ENCODE measurements at regions not wholly inside any gene's neighbourhood (a gene's known extent, or its start where the extent isn't known, plus 50 kb on each side); places are given as distances from the start of the nearest gene placed in this dataset.

- Histone ChIP-seq H3K36me3 (no peaks in the 10 kb centered on the region), H3K9me3 (no peaks in the 10 kb centered on the region), H3K27ac (no peak overlapping the region), H3K4me1 (no peaks in the 10 kb centered on the region), H3K4me3 (no peak overlapping the region), H3K27me3 (no peaks in the 10 kb centered on the region)
- TF ChIP-seq, protein P1, sequence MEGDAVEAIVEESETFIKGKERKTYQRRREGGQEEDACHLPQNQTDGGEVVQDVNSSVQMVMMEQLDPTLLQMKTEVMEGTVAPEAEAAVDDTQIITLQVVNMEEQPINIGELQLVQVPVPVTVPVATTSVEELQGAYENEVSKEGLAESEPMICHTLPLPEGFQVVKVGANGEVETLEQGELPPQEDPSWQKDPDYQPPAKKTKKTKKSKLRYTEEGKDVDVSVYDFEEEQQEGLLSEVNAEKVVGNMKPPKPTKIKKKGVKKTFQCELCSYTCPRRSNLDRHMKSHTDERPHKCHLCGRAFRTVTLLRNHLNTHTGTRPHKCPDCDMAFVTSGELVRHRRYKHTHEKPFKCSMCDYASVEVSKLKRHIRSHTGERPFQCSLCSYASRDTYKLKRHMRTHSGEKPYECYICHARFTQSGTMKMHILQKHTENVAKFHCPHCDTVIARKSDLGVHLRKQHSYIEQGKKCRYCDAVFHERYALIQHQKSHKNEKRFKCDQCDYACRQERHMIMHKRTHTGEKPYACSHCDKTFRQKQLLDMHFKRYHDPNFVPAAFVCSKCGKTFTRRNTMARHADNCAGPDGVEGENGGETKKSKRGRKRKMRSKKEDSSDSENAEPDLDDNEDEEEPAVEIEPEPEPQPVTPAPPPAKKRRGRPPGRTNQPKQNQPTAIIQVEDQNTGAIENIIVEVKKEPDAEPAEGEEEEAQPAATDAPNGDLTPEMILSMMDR (IDR thresholded peaks at IDR 0.05): peak; percentile 57 to 77
- DNase-seq (ENCODE audit: low spot score): peak; percentile 65
Observed at GRCh38 chr19:29263305-29264135, 50.6 kb upstream of the UQCRFS1 start.

- H3K4me3 ChIP-seq: no peak overlapping the region
- H3K4me1 ChIP-seq: peaks cover 0 to under 1% of the 10 kb centered on the region in 2 donors
- TF ChIP-seq, protein P1 (IDR thresholded peaks at IDR 0.05): no peak
- H3K9me3 ChIP-seq: no peaks in the 10 kb centered on the region
- H3K27me3 ChIP-seq: no peaks in the 10 kb centered on the region
- no peak overlapping the region for H3K27ac ChIP-seq
- no peaks in the 10 kb centered on the region for H3K36me3 ChIP-seq
- DNase-seq (ENCODE audit: low spot score): no peak
Observed at GRCh38 chr19:29264897-29265296, 51.9 kb upstream of the UQCRFS1 start.

DNA sequence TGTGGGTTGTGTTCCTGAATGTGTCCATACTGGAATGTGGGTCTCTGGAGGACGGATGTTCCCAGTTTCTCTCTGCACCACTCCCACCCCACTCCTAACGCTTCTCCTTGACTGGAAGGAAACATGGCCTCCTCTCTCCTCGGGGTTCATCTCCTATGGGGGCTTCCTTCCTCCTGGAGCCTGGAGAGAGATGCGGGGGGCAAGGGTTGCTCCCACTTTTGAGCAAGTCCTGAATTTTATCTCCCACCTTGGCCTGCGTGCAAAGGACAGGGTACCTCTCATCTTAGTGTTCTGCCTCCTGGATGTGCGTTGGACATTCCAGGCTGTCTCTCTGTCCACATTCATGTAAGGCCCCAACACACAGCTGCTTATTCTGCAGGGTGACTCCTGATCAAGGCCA is 52.5 kb upstream of the UQCRFS1 start:
- no peak for DNase-seq (ENCODE audit: low spot score)
- no peaks in the 10 kb centered on the region for H3K27me3 ChIP-seq
- TF ChIP-seq, protein P1 (IDR thresholded peaks at IDR 0.05): no peak

GRCh38 chr19:29266001-29266400 is 53.0 kb upstream of the UQCRFS1 start:
- Histone ChIP-seq H3K27ac (no peak overlapping the region), H3K4me3 (no peak overlapping the region), H3K27me3 (no peaks in the 10 kb centered on the region), H3K9me3 (no peaks in the 10 kb centered on the region), H3K36me3 (no peaks in the 10 kb centered on the region), H3K4me1 (peaks cover 0 to 8% of the 10 kb centered on the region in 2 donors)
- DNase-seq (ENCODE audit: low spot score): no peak
- TF ChIP-seq, protein P1 (IDR thresholded peaks at IDR 0.05): no peak

More for the DNA sequence above, 52.5 kb upstream of the UQCRFS1 start:
- H3K9me3 ChIP-seq: no peaks in the 10 kb centered on the region
- H3K4me1 ChIP-seq: peaks cover 0 to 6% of the 10 kb centered on the region in 2 donors
- no peak overlapping the region for H3K27ac ChIP-seq
- no peak overlapping the region for H3K4me3 ChIP-seq
- H3K36me3 ChIP-seq: no peaks in the 10 kb centered on the region

DNA sequence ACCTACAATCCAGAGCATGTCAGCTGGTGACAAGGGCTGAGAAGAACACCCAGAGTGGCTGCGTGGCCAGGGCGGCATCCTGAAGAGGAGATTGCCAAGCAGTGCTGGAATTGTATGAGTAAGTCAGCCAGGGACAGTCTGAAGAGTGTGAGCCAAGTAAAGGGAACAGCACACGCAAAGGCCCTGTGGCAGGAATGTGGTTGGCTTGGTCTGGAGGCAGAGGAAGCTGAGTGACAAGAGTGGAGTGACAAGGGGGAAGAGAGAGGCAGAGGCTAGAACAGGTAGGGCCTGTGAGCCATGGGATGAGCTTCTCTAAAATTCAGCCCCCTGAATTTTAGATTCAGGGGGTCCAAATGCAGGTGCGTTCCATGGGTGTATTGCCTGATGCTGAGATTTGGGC is 53.7 kb upstream of the UQCRFS1 start:
- Histone ChIP-seq H3K4me3 (no peak overlapping the region), H3K36me3 (no peaks in the 10 kb centered on the region), H3K9me3 (no peaks in the 10 kb centered on the region), H3K27ac (no peak overlapping the region), H3K27me3 (no peaks in the 10 kb centered on the region), H3K4me1 (peaks cover 0 to 8% of the 10 kb centered on the region in 2 donors)
- DNase-seq (ENCODE audit: low spot score): no peak
- TF ChIP-seq, protein P1 (IDR thresholded peaks at IDR 0.05): no peak
